Kidney capillary endothelial cell (primary cell): ENCODE measurements at regions not wholly inside any gene's neighbourhood (a gene's known extent, or its start where the extent isn't known, plus 50 kb on each side); places are given as distances from the start of the nearest gene placed in this dataset.
"Not testable (repeated sequence)": the region's sequence is repeated elsewhere in the genome, so short reads cannot be mapped to it uniquely, and the experiment has no call there.

ENCODE experiments used
- DNase-seq: peaks from one replicate; pipeline ENCODE4 v3.0.0-alpha.2; 2018; ENCODE audit warnings: low spot score

DNA sequence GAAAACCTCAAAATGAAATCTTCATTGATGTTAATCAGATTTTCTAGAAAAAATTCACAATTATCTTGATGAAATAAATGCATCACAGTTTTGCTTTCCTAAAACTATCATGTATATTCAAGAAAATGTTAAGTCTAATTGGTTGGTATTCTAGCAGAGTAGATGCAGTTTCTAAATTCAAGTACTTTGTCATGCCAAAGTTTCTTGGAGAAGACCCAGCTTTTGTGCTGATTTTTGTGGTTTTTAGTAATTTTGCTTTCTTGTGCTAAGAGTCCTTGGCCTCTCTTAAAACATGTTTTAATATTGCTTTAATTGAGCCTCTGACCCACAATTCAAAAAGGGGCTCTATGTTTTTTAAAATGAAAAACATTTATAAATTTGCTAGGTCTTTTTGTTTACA, 924.8 kb upstream of the PTPRD start:
- no peak for DNase-seq

DNA sequence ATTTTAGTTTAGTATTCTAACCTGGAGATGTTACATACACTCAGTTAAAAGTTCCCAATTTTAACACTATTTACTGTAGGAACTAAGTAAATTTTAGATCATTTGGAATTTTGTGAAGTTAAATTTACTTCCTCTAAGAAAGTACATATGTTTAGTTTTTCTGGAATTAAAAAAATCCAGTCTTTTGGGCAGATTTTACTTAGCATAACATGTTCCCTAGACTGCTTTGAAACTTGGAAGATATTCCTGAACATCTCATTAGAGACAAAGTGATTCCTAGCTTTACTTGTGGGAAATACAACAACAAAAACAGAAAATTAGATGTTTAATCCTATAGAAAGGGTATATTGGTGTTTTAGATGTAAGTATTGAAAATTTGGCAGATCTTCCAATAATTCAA, 930.0 kb upstream of the PTPRD start:
- DNase-seq: no peak

DNA sequence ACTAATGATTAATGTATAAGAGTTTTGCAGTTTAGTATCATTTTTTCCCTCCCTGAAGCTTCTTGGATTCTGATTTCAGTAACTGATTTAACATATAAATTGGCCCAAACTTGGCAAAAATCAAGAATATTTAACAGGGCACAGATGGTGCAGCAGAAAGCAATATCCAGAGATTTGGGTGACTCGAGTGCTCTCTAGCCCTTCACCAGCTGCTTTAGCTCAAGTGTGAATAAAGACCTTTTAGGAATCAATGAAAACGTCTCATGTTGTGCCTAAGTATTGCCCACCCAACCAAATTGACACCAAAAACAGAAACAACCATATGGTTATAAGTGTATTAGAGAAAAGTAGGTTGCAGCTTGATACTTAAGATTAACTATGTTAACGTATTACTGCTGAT, 933.4 kb upstream of the PTPRD start:
- no peak for DNase-seq

DNA sequence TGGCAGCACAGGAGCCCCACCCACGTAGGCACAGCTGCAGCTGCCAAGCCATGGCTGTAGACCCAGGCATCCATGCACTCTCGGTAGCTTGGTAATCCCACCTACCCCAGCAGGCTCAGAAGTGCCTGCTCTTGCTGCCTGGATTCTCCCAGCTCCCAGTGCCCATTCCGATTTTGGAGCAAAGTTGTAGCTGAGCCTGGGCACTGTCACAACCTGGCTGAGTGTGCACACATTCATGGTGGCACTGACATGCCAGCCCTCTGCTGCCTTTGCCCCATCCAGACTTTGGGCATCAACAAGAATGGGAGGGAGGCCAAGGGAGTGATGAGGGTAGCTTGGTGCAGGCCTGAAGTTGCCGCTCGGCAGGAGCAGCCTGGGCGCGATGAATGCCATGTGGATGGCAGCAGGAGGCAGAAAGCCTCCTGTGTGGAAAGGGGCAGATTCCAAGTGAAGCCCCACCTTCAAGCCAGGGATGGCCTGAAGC, 936.6 kb upstream of the PTPRD start:
- DNase-seq: no peak

DNA sequence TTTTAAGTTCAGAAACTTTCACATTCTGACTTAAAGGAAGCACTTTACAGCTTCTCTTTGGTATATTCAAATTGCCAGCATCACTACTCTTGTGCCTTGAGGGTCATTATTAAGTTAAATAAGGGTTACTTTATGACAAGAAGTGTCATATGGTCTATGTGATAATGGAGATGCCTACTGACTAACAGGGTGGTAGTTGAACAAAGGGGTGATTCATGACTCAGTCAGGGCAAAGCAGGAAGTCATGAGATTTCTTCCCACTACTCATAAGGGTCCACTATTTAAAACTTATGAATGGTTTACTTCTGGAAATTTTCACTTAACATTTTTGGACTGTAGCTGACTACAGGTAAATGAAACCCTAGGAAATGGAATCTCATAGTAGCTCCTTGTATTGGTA, 938.3 kb upstream of the PTPRD start:
- no peak for DNase-seq

DNA sequence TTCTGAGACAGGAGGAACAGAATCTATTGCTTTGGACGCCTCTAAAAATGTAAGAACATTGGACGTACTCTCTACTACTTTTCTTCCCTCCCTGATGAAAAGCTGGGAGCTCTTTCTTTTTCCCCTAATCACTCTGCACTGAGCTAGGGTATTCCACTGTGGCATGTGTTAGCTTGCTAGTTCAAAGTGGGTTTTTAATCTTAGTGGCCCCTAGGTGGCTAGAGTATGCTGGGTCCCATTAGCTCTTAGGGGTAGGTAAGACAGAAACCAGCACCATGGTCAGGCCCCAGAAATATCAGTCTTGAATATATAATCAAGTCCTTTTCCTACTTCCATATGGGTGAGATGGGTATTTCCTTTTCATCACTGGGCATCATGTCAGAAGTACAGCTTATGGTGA, 945.2 kb upstream of the PTPRD start:
- no peak for DNase-seq

DNA sequence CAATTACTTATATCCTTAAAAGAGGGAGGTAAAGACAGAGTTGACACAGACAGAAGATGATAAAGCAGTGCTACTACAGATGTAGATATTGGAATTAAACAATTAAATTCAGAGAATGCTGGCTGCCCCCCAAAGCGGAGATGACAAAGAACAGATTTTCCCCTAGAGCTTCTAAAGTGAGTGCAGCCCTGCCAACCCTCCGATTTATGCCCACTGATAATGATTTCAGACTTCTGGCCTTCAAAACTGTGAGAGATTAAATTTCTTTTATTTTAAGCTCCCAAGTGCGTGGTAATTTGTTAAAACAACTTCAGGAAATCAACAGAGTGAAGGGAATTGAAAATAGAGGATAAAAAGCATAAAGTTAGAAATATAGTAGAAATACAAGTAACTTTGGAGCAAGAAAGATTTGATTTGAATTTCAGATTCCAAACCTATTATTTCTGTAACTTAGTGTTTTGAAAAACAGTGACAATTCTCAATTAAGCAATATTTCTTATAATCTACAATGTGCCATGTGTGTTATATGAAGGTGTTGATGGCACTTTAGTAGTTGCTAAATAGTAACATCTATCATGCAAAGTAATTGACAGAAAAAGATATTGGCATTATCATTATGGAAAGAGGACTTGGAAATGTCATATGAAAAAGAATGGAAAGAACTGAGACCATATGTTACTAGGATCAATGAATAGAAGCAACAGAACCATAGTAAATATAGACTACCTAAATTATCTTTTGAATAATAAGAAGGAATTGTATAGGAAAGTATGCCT, 946.4 kb upstream of the PTPRD start:
- DNase-seq: no peak

DNA sequence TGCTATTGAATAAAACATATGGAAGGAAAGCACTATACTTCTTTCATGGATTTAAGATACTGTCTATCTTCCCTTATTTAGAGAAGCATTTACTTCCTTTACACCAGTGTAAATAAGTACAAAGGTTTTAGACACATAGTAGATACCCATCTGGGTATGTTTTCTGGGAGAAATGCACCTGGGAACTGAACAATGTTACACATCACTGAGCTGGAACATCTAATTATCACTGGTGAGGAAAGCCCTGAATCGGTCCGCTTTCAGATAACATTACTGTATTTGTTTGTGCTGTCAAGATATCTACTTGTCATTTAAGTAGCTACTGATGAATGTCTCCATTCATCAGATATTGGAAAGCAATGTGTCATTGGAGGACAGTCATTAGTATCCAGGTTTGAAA, 964.7 kb upstream of the PTPRD start:
- no peak for DNase-seq

DNA sequence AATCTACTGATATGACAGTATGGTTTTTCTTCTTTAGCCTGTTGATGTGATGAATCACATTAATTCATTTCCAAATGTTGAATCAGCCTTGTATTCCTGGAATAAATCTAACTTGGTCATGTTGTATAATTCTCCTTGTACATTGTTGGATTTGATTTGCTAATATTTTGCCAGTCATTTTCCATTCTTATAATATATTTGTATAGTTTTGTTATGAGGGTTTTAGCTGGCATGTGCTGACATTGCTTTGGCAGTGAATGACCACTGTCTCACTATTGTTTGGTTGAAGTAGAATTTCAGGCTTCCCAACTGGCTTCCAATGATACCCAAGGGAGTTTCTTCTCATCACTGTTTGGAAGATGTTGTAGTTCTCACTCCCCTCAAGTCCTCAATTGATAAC, 983.0 kb upstream of the PTPRD start:
- no peak for DNase-seq

DNA sequence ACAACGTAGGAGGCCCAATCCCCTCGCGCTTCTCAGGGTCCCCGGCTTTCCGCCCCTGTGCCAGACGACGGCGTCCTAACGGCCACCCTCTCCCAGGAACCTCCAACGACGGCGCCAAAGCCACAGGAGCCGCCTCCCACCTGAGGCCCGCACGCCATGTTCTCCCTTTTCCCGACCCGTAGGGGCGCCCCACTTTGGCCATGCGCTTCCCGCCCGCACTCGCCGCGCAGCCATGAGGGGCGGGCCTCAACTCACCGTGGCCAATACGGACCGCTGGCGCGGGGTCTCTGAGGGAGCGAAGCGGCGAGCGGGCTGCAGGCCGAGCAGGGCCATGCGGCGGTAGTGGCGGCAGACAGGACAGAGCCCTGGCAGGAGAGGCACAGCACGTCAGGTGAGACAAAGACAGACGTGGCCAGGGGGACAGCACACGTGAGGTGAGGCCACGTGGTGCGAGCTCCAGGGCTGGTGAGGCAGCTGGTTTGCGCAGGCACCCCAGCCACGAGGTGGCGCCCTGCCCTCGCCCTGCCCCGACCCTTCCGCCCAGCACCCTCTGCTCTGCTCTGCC, 1005.5 kb upstream of the PTPRD start:
- no peak for DNase-seq

DNA sequence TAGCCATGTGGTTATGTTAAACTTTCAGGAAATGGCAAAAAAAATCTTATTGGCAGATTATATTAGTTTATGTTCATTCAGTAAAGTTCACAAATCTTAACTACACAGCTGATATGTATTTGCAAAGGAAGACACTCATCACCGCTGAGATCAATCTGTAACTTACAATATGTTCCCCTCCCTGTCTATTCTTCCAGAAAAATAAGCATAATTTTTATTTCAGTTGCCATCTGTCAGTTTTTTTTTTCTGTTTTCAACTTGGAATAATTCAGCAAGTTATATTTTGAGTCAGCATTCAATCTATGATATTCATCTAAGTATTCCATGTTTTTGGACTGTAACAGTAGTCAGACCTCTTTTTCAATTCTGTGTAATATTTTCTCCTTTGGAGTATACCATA, 1019.9 kb upstream of the PTPRD start:
- DNase-seq: no peak

DNA sequence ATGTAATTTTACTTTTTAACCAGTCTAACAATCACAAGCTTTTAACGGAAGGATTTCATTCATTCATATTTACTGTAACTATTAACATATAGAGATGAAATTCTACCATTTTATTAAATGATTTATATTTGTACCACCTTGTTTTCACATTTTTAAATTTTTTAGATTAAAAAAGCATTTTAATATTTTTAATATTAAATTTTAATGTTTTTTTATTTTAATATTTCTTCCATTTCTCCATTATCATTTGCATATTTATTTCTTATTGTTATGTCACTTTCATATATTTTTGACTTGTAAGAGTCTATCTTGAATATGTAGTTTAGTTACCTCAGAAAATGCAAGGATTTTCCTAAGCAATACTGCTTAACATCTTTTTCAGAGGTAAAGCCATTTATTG, 1034.0 kb upstream of the PTPRD start:
- DNase-seq: no peak

DNA sequence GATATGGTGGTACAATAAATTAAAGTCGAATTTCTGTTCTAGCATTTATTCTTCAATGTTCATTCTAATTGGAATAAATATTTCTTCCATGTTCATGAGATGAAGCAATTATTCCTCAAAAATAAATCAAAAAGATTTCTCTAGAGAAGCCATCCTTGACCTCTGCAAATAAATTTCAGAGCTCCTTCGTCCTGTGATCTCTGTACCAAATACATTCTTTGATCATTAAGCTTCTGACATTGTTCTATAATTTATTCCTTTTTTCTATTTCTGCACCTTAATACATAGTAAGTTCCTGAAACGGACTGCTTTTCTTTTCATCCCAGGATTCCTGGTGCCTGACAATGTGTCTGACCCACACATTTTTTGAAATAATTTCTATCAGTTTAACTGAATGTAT, 1039.3 kb upstream of the TYRP1 start:
- no peak for DNase-seq

DNA sequence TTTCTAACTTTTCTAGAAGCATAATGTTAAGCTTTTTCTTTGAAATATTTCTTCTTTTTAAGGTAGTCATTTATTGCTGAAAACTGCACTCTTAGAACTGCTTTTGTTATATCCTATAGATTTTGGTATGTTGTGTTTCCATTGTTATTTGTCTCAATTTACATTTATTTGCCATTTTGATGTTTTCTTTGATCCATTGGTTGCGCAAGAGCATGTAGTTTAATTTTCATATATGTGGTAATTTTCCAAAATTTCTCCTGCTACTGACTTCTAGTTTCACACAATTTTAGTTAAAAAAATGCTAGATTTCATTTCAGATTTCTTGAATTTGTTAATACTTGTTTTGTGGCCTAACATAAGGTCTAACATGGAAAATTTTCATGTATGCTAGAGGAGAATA, 1029.3 kb upstream of the TYRP1 start:
- no peak for DNase-seq

DNA sequence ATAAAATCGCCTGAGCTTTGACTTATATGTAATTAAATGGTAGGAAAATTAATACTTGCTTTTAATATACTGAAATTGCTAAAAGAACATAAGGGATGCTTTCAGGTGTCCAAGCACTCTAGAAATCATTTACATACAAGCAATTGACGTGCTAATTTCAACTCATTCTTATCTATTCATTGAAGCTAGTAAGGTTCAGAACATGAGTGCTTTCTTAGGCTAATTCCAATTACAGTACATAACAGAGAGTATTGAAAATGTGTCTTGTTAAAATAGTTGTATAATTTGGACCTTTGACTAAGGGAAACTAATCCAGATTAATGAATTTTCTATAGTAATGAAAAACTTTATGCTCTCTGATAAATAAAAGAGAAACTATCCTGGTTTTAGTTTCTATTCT, 1016.4 kb upstream of the TYRP1 start:
- DNase-seq: no peak

DNA sequence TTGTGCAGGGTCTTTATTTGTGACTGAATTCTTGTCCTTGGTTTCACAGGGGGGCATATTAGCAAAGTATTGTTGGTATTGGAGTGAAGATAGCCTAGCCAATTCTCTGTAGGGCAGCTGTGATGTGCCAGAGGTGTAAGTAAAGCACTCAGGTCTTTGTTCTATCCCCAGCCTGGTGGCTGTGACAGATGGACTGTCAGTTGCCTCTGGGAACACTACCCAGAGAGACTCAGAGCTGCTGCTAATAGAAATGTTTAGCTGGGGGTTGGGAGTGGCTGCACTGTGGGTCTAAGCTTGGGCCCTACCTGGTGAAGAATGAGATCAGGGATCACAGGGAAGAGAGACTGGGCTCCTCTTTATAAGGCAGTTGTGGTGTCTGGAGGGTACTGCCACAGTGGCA, 1006.5 kb upstream of the TYRP1 start:
- no peak for DNase-seq

DNA sequence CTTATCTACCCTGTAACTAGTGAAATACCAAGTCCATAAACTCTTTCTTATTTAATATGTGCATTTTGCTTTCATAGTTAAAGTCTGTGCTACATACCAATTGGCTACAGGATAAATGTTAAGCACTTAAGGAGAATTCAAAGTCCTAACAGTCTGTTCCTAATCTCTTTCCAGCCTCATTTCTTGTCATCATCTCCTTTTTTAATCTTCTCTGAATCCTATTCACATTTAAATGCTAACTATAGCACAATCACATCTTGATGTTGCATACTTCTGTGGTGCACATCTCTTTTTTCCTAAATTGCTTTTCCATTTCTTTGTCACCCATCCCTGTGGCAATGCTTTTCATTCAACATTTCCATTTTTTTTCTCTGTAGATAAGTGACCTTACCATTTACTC, 996.1 kb upstream of the TYRP1 start:
- no peak for DNase-seq

DNA sequence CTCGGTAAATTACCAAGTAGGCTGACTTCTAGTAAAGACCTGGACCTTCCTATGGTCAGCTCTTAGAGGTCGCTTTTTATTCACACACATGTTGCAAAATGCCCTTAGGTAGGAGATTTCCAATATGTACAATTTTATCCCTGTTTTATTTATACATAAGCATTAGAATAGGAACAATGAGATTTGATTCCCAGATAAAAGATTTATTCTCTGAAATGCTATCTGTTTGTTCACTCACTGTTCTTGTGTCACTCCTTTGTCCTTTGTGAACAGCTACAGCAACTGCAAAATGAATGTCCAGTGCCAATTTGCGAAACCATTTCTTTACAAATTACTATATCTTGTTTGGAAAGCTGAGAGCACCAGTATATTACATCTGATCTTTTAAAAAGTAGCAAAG, 991.5 kb upstream of the TYRP1 start:
- DNase-seq: no peak

DNA sequence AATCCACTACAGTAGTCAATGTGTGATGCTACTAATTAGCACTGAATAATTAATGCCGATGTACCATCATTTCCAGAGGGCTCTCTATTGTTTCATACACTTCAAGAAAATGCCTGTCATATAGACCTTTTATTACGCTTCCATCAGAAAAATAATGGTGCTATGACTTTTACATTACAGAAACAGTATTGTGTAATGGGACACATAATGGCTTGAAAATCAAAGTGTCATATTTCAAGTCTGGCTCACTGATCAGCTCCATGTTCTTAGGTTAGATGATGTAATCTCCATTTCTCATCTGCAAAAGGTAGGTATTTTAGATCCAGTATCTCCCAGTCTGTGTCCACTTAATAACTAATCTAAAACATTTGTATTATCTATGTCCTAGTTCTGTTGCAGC, 990.6 kb upstream of the TYRP1 start:
- DNase-seq: no peak

DNA sequence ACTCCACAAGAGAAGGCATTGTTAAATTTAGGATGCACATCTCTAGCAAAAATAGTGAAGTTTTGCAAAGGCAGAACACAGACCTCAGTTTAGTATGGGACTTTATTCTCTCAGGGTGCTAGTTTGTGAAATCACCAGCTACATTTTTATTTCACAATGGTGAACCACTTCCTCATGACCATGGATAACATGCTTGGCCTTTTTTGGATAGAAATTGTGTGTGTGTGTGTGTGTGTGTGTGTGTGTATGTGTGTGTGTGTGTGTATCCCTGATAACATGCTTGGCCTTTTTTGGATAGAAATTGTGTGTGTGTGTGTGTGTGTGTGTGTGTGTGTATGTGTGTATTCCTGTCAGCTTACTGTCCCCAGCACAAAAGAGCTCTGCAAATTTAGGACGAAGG, 989.0 kb upstream of the TYRP1 start:
- not testable (repeated sequence) for DNase-seq

DNA sequence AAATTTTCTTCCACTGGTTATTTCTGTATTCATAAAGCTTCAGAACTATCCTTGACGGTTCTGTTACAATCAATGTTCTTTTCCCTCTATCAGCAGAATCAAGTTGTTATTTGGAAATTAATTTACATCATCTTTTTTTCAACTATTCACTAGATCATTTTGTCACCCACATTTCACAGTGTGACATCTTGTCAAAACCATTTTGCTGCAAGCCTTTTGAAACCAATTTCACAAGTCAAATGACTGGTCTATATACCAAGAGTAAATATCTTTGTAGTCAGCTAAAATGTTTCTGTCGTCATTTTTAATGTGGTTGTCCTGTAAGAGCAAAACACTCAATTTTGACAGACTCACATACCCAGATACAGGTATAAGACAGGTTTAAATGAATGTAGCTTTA, 984.3 kb upstream of the TYRP1 start:
- no peak for DNase-seq

DNA sequence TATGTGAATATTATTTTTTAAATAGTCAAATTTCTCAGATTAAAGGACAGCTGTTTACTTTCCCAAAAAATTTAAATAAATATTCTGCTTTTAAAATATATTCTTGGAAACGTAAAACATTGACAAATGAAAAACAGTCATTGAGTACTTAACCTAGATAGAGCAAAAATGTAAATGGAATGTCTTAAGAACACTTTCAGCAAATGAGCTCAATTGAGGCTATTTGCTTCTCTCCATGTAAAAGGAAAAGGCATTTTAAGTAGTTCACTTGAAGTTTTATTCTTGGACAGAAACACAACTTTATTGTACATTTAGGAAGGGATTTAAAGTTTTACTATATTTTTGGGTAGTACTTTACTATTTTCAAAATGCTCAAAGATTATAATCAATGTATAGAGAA, 983.6 kb upstream of the TYRP1 start:
- DNase-seq: no peak

DNA sequence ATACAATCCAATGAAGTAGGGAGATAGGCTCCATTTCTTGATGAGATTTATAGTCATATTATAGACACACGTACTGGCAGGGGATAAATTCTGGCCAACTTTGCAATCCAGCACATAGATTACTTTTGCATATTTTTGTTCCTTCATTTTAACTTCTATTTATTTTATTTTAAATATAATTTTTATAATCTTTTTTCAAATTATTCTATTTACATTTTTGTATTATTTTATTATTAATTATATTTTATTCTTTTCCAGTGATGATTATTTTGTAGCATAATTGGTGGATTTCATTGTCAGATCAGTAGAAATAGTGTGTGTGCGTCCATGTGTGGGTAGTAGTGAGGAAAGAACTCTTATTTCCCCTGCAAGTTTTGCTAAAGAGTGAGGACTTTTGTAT, 980.1 kb upstream of the TYRP1 start:
- no peak for DNase-seq

DNA sequence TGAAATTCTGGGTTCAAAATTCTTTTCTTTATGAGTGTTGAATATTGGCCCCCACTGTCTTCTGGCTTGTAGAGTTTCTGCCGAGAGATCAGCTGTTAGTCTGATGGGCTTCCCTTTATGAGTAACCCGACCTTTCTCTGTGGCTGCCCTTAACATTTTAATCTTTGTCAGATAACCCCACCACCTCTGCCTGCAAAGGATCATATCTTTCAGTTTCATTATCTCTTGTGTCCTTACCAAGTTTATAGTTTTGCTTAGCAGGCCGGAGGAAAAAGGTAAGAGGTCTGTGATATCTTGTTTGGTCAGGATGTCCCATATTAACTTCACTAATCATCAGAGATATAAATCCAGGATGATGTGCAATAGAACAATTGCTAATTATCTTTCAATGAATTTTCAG, 970.2 kb upstream of the TYRP1 start:
- no peak for DNase-seq
